Endodermal cell (in vitro differentiated cells): ENCODE measurements at regions not wholly inside any gene's neighbourhood (a gene's known extent, or its start where the extent isn't known, plus 50 kb on each side); places are given as distances from the start of the nearest gene placed in this dataset.
"Not testable (repeated sequence)": the region's sequence is repeated elsewhere in the genome, so short reads cannot be mapped to it uniquely, and the experiment has no call there.

Experiments
- DNase-seq: peaks from one replicate; pipeline ENCODE4 v3.0.0-alpha.2; 2017
- H3K27ac ChIP-seq: 2 replicates; pipeline ENCODE4 v1.5.1; 2013; ENCODE audit warnings: mild to moderate bottlenecking, low read depth, low read length, moderate library complexity
- H3K27me3 ChIP-seq: 2 replicates; pipeline ENCODE4 v1.6.1; 2013; ENCODE audit warnings: mild to moderate bottlenecking, low read length, moderate library complexity; ENCODE audit not compliant: insufficient read depth, control insufficient read depth, poor library complexity, severe bottlenecking
- H3K36me3 ChIP-seq: 2 replicates; pipeline ENCODE4 v1.7.0; 2013; ENCODE audit warnings: mild to moderate bottlenecking, low read length, moderate library complexity; ENCODE audit not compliant: control insufficient read depth, insufficient read depth
- H3K4me1 ChIP-seq: one replicate; pipeline ENCODE4 v1.7.0; 2013; ENCODE audit warnings: low read length; ENCODE audit not compliant: control insufficient read depth, insufficient read depth
- H3K4me3 ChIP-seq: 2 replicates; pipeline ENCODE4 v1.5.1; 2013; ENCODE audit warnings: mild to moderate bottlenecking, low read length, moderate library complexity
- H3K9ac ChIP-seq: 2 replicates; pipeline ENCODE4 v1.6.1; 2013; ENCODE audit warnings: mild to moderate bottlenecking, low read length, moderate library complexity; ENCODE audit not compliant: poor library complexity, severe bottlenecking; ENCODE audit errors: extremely low read depth
- H3K9me3 ChIP-seq: 2 replicates; pipeline ENCODE4 v1.6.1; 2013; ENCODE audit warnings: mild to moderate bottlenecking, low read length, moderate library complexity; ENCODE audit not compliant: control insufficient read depth
- H3K27ac Mint-ChIP-seq: 2 replicates; pipeline ENCODE4 v1.8.0; 2020; ENCODE audit warnings: mixed read lengths
- H3K27me3 Mint-ChIP-seq: 2 replicates; pipeline ENCODE4 v1.8.0; 2021; ENCODE audit warnings: mild to moderate bottlenecking, mixed read lengths; ENCODE audit not compliant: insufficient read depth
- H3K36me3 Mint-ChIP-seq: 2 replicates; pipeline ENCODE4 v1.8.0; 2020; ENCODE audit warnings: low read depth, mixed read lengths
- H3K4me1 Mint-ChIP-seq: 2 replicates; pipeline ENCODE4 v1.8.0; 2020; ENCODE audit warnings: mixed read lengths
- H3K4me3 Mint-ChIP-seq: 2 replicates; pipeline ENCODE4 v1.8.0; 2020; ENCODE audit warnings: mild to moderate bottlenecking, moderate library complexity, mixed read lengths
- H3K9me3 Mint-ChIP-seq: 2 replicates; pipeline ENCODE4 v1.8.0; 2020; ENCODE audit warnings: mild to moderate bottlenecking, mixed read lengths
- CTCF ChIP-seq: fragments of 200-600 bp; sonication (generic); conservative IDR thresholded peaks from 2 replicates; pipeline ENCODE4 v1.5.0; 2021; ENCODE audit warnings: antibody characterized with exemption, mild to moderate bottlenecking
- WGBS, 2 experiments: methylation state at CpG; one replicate each; pipeline versions ENCODE4 v1.1.5 to v1.1.7; 2013; ENCODE audit warnings: missing lambda C conversion rate in 2 of 2, mixed read lengths in 1 of 2; ENCODE audit not compliant: insufficient coverage in 1 of 2, insufficient read length in 1 of 2; 5-methylcytosine and 5-hydroxymethylcytosine counted together

DNA sequence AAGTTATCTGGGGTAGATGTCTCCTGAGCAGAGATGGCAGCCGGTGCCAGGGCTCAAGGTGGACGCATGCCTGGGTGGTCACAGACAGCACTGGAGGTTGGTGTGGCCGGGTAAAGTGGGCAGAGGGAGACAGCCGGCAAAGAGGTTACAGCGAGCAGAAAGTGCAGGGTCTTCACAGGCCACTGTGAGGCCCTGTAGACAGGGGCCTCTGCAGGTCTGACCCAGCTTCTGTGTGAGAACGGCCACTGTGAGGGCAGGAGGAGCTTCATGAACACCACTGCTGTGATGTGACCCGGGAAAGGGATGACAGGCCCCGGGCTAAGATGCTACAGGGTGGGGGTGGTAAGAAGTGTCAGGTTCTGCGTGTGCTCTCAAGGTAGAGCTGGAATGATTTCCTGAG lies 111.2 kb upstream of the VOPP1 start:
- not testable (repeated sequence) for H3K27me3 ChIP-seq, H3K9ac ChIP-seq, H3K27ac ChIP-seq, H3K36me3 Mint-ChIP-seq, H3K9me3 ChIP-seq, H3K36me3 ChIP-seq, H3K9me3 Mint-ChIP-seq, H3K4me3 ChIP-seq, H3K4me1 Mint-ChIP-seq, H3K4me3 Mint-ChIP-seq, H3K27ac Mint-ChIP-seq, H3K4me1 ChIP-seq, DNase-seq, H3K27me3 Mint-ChIP-seq
- 33 to 82% methylated on average over 1 to 9 of the region's 9 CpGs for WGBS, 2 experiments

DNA sequence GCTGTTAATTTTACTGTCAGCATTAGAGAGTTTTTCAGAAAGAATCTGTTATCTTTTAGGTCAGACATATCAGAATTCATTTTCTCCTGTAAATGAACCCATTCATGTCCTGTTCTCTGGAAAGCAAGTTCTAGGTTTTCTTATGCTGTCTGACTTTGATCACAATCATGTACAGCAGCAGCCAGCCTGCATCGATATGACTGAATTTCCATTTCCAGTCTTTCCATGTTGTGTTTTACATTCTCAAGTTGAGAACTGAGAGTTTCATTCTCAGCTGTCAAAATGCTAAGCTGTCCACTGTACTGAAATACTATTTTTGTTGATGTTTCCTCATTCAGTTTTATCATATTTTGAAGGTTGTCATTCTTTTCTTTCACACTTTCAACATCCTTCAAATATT lies 103.3 kb upstream of the VOPP1 start:
- H3K4me3 ChIP-seq, DNase-seq, H3K27ac ChIP-seq, H3K4me3 Mint-ChIP-seq, H3K9ac ChIP-seq, H3K27ac Mint-ChIP-seq, H3K9me3 Mint-ChIP-seq, H3K27me3 Mint-ChIP-seq, H3K36me3 Mint-ChIP-seq, H3K4me1 Mint-ChIP-seq, H3K4me1 ChIP-seq, H3K36me3 ChIP-seq, H3K27me3 ChIP-seq, H3K9me3 ChIP-seq: not testable (repeated sequence)
- 86% methylated on average over 1 of the region's 1 CpG; no CpG with 5 or more reads in 1 of the 2 experiments for WGBS, 2 experiments

- not testable (repeated sequence) for H3K27me3 ChIP-seq, H3K9me3 Mint-ChIP-seq, H3K36me3 Mint-ChIP-seq, H3K4me3 Mint-ChIP-seq, H3K4me1 ChIP-seq, DNase-seq, H3K27ac Mint-ChIP-seq, H3K9ac ChIP-seq, H3K36me3 ChIP-seq, H3K27ac ChIP-seq, H3K4me3 ChIP-seq, H3K9me3 ChIP-seq, H3K4me1 Mint-ChIP-seq, H3K27me3 Mint-ChIP-seq
Measured at GRCh38 chr7:55673525-55673924, 101.2 kb upstream of the VOPP1 start.

DNA sequence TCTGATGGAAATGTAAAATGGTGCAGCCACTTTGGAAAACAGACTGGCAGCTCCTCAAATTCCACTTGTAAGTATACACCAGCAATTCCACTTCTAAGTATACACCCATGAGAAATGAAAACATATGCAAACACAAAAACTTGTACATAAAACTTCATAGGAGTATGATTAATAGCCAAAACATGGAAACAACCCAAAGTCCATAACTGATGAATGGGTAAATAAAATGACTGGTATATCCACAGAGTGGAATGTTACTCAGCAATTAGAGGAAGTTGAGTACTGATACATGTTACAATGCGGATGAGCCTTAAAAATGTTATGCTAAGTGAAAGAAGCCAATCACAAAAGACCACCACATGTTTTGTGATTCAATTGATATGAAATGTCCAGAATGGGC lies 99.8 kb upstream of the VOPP1 start:
- not testable (repeated sequence) for H3K4me3 Mint-ChIP-seq, H3K27ac Mint-ChIP-seq, H3K9me3 ChIP-seq, H3K9ac ChIP-seq, H3K9me3 Mint-ChIP-seq, H3K27ac ChIP-seq, H3K36me3 ChIP-seq, H3K4me1 ChIP-seq, H3K27me3 ChIP-seq, H3K4me3 ChIP-seq, H3K4me1 Mint-ChIP-seq, DNase-seq, H3K36me3 Mint-ChIP-seq, H3K27me3 Mint-ChIP-seq
- no CpG with 5 or more reads among the region's 1 CpG for WGBS, 2 experiments

- Mint-ChIP-seq H3K9me3 (peaks cover 2% of the 10 kb centered on the region), H3K27me3 (peaks cover 11% of the 10 kb centered on the region), H3K4me3 (no peak overlapping the region), H3K36me3 (no peaks in the 10 kb centered on the region), H3K27ac (no peak overlapping the region), H3K4me1 (peaks cover 12% of the 10 kb centered on the region)
- Histone ChIP-seq H3K27ac (no peak overlapping the region), H3K27me3 (no peaks in the 10 kb centered on the region), H3K4me1 (no peaks in the 10 kb centered on the region), H3K9me3 (peaks cover 6% of the 10 kb centered on the region), H3K9ac (no peak overlapping the region), H3K36me3 (no peaks in the 10 kb centered on the region), H3K4me3 (no peak overlapping the region)
- no peak for TF ChIP-seq CTCF
- peak; percentile 75 for DNase-seq
- WGBS, 2 experiments, result 34 to 80% methylated on average over 1 to 4 of the region's 4 CpGs
Measured at GRCh38 chr7:55657654-55658053, 85.4 kb upstream of the VOPP1 start.
